H54 (cell line): ENCODE measurements at regions not wholly inside any gene's neighbourhood (a gene's known extent, or its start where the extent isn't known, plus 50 kb on each side); places are given as distances from the start of the nearest gene placed in this dataset.
"Not testable (repeated sequence)": the region's sequence is repeated elsewhere in the genome, so short reads cannot be mapped to it uniquely, and the experiment has no call there.

Experiments used
- DNase-seq: peaks from one replicate; pipeline ENCODE4 v3.0.0; 2011; ENCODE audit warnings: low spot score, mixed read lengths; ENCODE audit not compliant: insufficient read length
- FAIRE-seq: peaks from 3 replicates; lab custom pipeline; 2011; peaks lifted over from hg19 to GRCh38; lab: Jason Lieb, UNC
- POLR2A ChIP-seq: IDR thresholded peaks from 2 replicates; pipeline ENCODE4 v1.6.1; 2011; ENCODE audit warnings: low read depth, mild to moderate bottlenecking, low read length

DNA sequence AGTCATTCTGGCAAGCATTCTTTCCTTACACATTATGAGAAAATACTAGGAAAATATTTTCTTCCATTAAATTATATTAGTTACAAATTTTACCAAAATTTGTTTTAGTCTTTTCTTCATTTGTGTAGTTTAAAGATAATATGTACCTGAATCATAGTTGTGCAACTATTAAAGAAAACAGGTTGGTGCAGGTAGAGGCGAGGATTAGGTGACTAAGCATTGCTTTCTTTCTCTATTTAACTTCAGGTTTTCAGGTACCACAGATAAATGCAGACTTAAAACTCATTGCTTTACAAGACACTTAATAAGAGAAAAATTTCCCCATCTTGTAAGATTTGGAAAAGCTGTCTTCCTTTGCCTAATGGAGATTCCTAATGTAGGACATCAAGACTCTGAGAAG, 1175.5 kb upstream of the ADGRB3 start:
- DNase-seq (no peak), FAIRE-seq (no peak)
- no peak for TF ChIP-seq POLR2A

DNA sequence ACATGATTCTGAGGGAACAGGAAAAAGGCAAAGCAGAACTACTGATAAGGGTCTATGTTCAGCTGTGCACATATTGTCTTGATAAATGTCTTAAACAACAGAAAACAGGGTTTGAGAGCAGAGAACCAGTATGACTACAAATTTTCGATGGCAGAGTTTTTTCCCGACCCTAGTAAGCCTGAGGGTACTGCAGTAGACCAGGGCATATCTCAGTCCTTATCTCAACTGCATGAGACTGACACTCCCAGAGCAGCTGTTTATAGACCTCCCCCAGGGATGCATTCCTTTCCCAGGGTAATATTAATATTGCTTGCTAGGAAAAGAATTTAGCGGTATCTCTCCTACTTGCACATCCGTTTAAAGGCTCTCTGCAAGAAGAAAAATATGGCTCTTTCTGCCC, 1176.8 kb upstream of the ADGRB3 start:
- TF ChIP-seq POLR2A: no peak
- DNase-seq: no peak
- no peak for FAIRE-seq

DNA sequence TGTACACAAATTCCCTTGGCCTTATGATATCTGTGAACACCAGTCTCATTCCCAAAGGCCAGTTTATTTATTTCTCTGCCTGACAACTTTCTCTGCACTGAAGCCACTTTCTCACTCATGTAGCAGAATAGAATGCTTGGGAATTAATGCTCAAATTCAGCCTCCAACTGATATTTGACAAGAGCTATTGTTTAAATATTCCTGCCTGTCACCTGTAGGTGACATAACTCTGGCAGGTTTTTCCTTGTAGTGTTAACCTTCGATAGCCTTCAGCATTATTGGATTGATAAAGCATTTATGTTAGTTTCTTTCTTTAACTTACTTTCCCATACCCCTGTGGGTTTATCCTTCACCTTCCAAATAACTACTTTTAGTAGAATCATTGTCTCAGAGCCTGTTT, 1183.2 kb upstream of the ADGRB3 start:
- no peak for DNase-seq
- no peak for TF ChIP-seq POLR2A
- no peak for FAIRE-seq

DNA sequence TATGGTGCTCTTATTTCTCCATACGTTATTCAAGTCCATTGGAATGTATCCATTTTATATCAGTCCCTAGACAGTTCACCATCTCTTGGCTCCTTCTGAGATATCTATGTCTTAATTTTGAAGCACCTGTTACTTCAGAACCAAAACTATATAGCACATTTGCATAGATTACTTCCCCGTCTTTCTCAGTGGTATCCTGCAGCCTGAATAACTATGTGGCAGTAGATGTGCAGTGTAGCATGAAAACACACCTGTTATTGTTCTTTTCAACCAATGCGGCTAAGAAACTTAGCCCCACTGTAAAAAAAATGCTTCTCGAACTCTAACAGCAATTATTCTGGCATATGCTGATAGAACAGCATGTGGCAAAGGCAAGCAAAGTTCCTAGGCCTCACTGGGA, 1184.4 kb upstream of the ADGRB3 start:
- FAIRE-seq (no peak), DNase-seq (no peak)
- no peak for TF ChIP-seq POLR2A

- FAIRE-seq (no peak), DNase-seq (no peak)
- no peak for TF ChIP-seq POLR2A
These were observed 1185.5 kb upstream of the ADGRB3 start for GRCh38 chr6:67449602-67450001.

DNA sequence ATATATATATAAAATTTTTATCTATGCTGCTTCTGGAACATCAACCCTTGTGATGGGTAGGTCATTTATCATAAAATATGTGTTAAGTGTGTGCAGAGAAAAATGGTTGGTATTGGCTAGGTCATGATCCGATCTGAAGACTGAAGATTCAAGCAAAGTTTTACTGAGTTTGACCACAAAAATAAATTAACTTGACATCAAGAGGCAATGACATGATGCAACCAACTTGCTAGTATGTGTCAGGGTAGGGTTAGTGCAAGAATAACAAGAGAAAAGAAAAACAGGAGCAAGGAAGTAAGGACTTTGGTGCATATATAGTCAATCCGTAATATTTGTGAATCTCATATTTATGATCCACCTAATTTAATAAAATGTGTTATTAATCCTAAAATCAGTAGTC, 1202.0 kb upstream of the ADGRB3 start:
- TF ChIP-seq POLR2A: no peak
- DNase-seq (no peak), FAIRE-seq (no peak)

- DNase-seq (no peak), FAIRE-seq (no peak)
- no peak for TF ChIP-seq POLR2A
These were observed 1204.0 kb upstream of the ADGRB3 start for GRCh38 chr6:67431076-67431475.

- DNase-seq, FAIRE-seq: not testable (repeated sequence)
These were observed 1208.4 kb upstream of the ADGRB3 start for GRCh38 chr6:67426686-67427085.

- no peak for DNase-seq
- FAIRE-seq: no peak
- no peak for TF ChIP-seq POLR2A
These were observed 1223.0 kb upstream of the ADGRB3 start for GRCh38 chr6:67412035-67412434.

GRCh38 chr6:67411036-67411435, 1224.0 kb upstream of the ADGRB3 start:
- TF ChIP-seq POLR2A: no peak
- DNase-seq (no peak), FAIRE-seq (no peak)

- DNase-seq: no peak
- no peak for TF ChIP-seq POLR2A
- no peak for FAIRE-seq
These were observed 1240.8 kb upstream of the ADGRB3 start for GRCh38 chr6:67394254-67394653.

GRCh38 chr6:67393356-67393755, 1241.7 kb upstream of the ADGRB3 start:
- no peak for DNase-seq
- no peak for TF ChIP-seq POLR2A
- no peak for FAIRE-seq

DNA sequence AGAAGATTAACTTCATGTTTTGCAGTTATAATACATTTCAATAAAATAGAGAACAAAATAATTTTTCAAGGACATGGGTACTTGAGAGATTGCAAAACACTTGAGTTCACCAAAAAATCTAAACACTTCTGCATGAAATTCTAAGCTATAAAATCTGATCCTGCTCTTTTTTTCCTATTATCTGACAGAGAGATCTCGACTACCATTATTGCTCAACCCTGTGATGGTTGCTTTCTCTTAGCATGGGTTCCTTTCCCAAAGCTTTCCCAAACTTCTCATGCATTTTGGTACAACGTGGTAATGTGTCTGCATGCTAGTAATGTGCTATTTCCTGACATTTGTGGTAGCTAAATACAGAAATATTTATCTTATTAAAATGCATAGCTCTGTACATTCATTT, 1243.1 kb upstream of the ADGRB3 start:
- FAIRE-seq (no peak), DNase-seq (no peak)
- TF ChIP-seq POLR2A: no peak

DNA sequence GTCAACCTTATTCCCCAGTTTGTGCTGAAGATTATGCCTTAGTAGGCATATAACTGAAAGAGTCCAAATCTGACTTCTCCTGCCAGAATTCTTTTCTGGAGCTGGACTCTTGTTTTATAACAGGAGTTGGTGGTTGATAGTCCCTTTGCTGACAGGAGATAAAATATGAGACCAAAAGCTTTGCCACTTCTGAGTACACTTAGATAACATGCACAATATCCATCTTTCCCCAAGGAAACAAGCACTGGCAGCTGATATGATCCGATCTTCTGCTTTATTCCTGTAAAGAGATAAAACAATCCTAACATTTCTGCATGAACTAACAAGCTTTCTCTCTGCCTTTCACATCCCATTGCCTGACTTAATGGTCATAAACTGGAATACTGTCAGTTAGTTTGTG, 1265.4 kb upstream of the ADGRB3 start:
- DNase-seq (no peak), FAIRE-seq (no peak)
- TF ChIP-seq POLR2A: no peak

GRCh38 chr6:67362976-67363375, 1272.1 kb upstream of the ADGRB3 start:
- no peak for TF ChIP-seq POLR2A
- no peak for DNase-seq
- FAIRE-seq: no peak

DNA sequence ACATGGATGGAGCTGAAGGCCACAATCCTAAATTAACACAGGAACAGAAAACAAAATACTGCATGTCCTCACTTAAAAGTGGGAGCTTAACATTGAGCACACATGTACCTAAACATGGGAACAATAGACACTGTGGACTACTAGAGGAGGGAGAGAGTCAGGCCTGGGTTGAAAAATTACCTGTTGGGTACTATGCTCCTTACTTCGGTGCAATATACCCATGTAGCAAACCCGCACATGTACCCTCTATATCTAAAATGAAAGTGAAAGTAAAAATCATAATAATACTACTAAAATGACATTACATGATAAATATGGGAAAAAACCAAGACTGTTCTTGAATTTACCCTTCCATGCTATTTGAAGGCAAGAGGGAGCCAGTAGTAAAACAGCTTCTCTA, 1273.8 kb upstream of the ADGRB3 start:
- FAIRE-seq (no peak), DNase-seq (no peak)
- no peak for TF ChIP-seq POLR2A

DNA sequence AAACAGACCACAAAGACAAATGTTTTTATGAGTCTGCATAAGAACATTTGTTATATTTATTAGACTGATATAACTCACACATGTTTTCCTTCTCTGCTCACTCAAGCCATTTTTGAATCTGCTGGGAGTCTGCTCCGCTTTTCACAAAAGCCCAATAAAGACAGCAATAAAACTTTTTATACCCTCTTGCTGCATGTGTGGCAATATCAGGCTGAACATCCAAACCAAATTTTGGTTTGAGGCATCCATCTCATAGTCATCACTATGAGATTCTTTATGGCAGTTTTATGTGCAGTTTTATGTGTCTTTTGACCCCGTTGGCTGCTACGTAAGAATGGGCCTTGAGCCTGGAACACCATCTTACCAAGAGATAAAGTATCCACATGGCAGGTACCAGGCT, 1276.8 kb upstream of the ADGRB3 start:
- DNase-seq (no peak), FAIRE-seq (no peak)
- TF ChIP-seq POLR2A: no peak
